Thyroid gland (tissue), 4 donors: ENCODE measurements at regions not wholly inside any gene's neighbourhood (a gene's known extent, or its start where the extent isn't known, plus 50 kb on each side); places are given as distances from the start of the nearest gene placed in this dataset.

Experiments used
- CTCF ChIP-seq, 6 experiments: fragments of 200-600 bp in 3 of 6; fragments of 450-650 bp in 3 of 6; sonication (generic) in 3 of 6; IDR thresholded peaks; one replicate each; pipeline ENCODE4 v1.5.1; 2016 to 2019; ENCODE audit warnings: antibody characterized with exemption in 6 of 6, mild to moderate bottlenecking in 2 of 6, inconsistent platforms in 1 of 6, moderate library complexity in 1 of 6
- POLR2A ChIP-seq, 2 donors: fragments of 450-650 bp; IDR thresholded peaks; one replicate each; pipeline ENCODE4 v1.6.1; 2017; ENCODE audit warnings: antibody characterized with exemption in 2 of 2, mild to moderate bottlenecking in 2 of 2, moderate library complexity in 1 of 2

GRCh38 chr2:167745667-167746066, 501.7 kb downstream of the STK39 start:
- TF ChIP-seq POLR2A (IDR thresholded peaks at IDR 0.05) = no peak
- no peak for TF ChIP-seq CTCF (IDR thresholded peaks at IDR 0.05)
